GM08714 (cell line): ENCODE measurements at regions not wholly inside any gene's neighbourhood (a gene's known extent, or its start where the extent isn't known, plus 50 kb on each side); places are given as distances from the start of the nearest gene placed in this dataset.

Source experiments
- H3K4me3 ChIP-seq: fragments of 200-500 bp; sonication (Bioruptor generic); 2 replicates; pipeline ENCODE4 v1.5.1; 2014; ENCODE audit warnings: mild to moderate bottlenecking, low read length, inconsistent platforms
- ZNF274 ChIP-seq: IDR thresholded peaks from 2 replicates; pipeline ENCODE4 v1.6.1; 2012; ENCODE audit warnings: mild to moderate bottlenecking, low read depth, low read length

DNA sequence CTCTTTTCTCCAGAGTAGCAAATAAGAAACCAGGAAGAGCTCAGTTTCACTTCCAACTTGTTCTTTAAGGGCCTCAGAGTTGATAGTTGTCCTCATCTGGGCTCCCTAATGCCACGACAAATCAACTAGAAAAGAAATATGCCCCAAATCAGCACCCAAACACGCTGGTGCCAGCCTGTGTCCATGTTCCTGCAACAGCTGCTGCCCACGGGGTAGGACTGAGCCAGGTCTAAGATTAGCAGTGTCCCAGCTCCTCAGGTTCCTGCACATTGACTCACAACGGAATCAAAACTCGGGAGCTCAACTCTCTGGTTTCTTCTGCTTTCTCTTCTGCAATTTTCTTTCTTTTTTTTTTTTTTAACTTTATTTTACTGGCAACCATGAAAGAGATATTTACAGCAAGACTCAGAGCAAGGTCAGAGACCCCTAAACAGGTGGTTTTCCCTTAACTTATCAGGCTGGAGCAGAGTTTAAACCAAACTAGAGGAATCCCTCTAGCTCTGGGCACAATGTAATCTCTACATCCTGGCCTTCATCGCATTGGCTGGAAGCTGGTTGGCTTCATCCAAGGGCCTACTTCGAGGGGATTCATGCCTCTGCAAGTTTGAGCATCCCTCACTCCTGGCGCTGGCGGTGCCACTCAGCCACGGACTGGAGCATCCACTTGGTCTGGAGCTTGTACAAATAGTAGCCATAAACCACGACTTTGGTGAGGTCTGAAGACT is 126.1 kb downstream of the PFKFB3 start:
- H3K4me3 ChIP-seq, result no peak overlapping the region

GRCh38 chr10:6333086-6333485 is 130.4 kb downstream of the PFKFB3 start:
- TF ChIP-seq ZNF274, result no peak
- H3K4me3 ChIP-seq, result no peak overlapping the region

More for the DNA sequence above, 126.1 kb downstream of the PFKFB3 start:
- TF ChIP-seq ZNF274, result no peak

- no peak for TF ChIP-seq ZNF274
- no peak overlapping the region for H3K4me3 ChIP-seq
Observed at GRCh38 chr10:6333973-6334372, 131.2 kb downstream of the PFKFB3 start.

DNA sequence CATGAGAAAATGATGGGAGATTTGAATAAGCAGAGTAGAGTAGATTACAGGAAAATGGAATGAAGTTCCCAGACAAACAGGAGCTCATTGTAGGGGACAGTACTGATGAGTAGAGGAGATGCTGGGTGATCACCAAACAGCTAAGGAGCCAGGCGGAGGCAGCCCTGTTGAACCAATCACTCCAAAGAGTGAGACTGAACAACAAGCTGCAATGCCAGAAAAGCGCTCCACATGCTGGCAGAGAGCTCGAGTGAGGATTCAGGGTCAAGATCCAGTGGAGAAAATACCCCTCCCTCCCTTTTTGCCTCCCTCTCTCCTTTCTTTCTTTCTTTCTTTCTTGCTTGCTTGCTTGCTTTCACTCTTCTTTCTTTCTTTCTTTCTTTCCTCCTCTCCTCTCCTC is 133.3 kb downstream of the PFKFB3 start:
- no peak overlapping the region for H3K4me3 ChIP-seq
- TF ChIP-seq ZNF274, result no peak

DNA sequence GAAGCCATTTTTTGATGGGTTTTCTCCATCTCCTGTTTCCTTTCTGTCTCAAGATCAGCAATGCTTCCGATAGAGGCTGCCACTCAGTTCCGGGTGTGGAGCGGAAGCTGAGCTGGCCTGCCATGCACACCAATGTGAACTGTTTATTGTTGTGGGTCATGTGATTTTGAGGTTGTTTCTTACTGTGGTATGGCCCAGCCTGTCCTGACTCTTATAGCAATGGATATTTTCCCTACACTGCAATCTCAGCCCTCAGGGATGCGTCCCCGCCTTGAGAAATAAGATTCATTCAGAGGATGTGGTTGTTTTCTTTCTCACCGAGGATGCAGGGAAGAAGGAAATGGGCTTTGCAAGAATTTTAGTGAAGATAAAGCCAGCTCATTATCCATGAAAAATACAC is 134.7 kb downstream of the PFKFB3 start:
- no peak overlapping the region for H3K4me3 ChIP-seq
- TF ChIP-seq ZNF274, result no peak

GRCh38 chr10:6338361-6338760 is 135.6 kb downstream of the PFKFB3 start:
- TF ChIP-seq ZNF274, result no peak
- no peak overlapping the region for H3K4me3 ChIP-seq

- TF ChIP-seq ZNF274, result no peak
- H3K4me3 ChIP-seq, result no peak overlapping the region
Observed at GRCh38 chr10:6339891-6340290, 137.2 kb downstream of the PFKFB3 start.

DNA sequence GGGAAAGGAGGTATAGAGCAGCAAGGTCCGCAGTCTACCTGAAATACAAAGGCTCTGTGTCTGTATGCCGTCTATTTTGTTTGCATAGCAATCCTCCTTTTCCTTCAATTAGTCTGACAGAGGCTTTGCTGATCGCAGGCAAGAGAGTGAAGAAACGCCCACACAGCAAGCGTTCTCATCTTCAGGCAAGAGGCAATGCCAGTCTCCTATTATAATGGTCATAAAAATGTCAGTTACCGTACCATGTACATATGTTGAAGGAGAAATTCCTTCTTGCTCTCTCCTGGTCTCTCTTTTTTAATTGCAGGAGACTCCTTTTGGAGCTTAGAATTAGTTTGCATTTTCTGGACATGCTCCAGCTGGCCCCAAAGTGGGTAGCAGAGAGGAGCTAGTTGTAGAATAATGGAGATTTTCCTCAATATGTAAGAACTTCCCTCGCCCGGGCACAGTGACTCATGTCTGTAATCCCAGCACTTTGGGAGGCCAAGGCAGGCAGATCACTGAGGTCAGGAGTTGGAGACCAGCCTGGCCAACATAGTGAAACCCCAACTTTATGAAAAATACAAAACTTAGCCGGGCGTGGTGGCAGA is 139.5 kb downstream of the PFKFB3 start:
- no peak for TF ChIP-seq ZNF274
- no peak overlapping the region for H3K4me3 ChIP-seq

- TF ChIP-seq ZNF274, result no peak
- H3K4me3 ChIP-seq, result no peak overlapping the region
Observed at GRCh38 chr10:6343305-6344010, 140.7 kb downstream of the PFKFB3 start.

DNA sequence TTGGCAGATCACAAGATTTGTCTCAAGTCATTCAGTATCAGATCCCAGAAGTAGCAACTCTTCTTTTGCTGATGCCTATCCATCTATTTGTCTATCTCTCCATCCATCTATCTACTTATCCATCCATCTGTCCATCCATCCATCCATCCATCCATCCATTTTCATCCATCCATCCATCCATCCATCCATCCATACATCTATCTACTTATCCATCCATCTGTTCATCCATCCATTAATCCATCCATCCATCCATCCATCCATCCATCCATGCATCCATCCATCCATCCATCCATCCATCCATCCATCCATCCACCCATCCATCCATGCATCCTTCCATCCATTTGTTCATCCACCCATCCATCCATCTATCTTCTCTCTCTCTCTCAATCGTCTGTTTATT is 142.7 kb downstream of the PFKFB3 start:
- TF ChIP-seq ZNF274, result no peak
- no peak overlapping the region for H3K4me3 ChIP-seq

DNA sequence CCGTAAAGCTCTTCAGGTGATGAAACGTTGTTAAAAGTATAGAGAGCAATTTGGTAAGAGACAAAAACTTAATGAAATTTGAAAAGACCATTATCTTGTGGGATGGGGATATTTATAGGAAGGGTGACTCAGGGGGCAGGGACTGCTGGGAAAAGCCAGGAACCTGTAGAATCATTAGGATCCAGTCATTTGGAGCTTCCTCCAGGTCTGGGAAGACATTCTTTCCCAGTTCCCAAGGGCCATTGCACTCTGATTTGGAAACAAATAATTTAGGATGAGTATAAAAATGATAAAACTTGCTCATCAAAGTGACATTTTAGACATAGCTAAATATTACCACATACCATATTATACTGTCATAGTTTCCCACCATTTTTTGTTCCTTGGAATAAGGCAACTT is 143.9 kb downstream of the PFKFB3 start:
- no peak overlapping the region for H3K4me3 ChIP-seq

GRCh38 chr10:6347391-6347951 is 144.7 kb downstream of the PFKFB3 start:
- no peak for TF ChIP-seq ZNF274
- H3K4me3 ChIP-seq, result no peak overlapping the region; the same call in 1 of the 2 replicates

More for the DNA sequence above, 143.9 kb downstream of the PFKFB3 start:
- TF ChIP-seq ZNF274, result no peak

- TF ChIP-seq ZNF274, result no peak
- H3K4me3 ChIP-seq, result peak overlapping the region; percentile 51; the same call in 1 of the 2 replicates
Observed at GRCh38 chr10:6348096-6348874, 145.6 kb downstream of the PFKFB3 start.
